GM19372 (cell line): ENCODE measurements at regions not wholly inside any gene's neighbourhood (a gene's known extent, or its start where the extent isn't known, plus 50 kb on each side); places are given as distances from the start of the nearest gene placed in this dataset.
A peak's percentile ranks its signal among the peaks of the same experiment; 100 is the strongest.
"Not testable (repeated sequence)": the region's sequence is repeated elsewhere in the genome, so short reads cannot be mapped to it uniquely, and the experiment has no call there.

Experiments used
- ATAC-seq: cut with Tn5 transposase; IDR thresholded peaks from one replicate; pipeline ENCODE4 v1.9.1; 2021; ENCODE audit warnings: mild to moderate bottlenecking, low read depth, moderate library complexity; ENCODE audit not compliant: unreplicated experiment

GRCh38 chr10:23918839-23919238 is 290.1 kb upstream of the KIAA1217 start:
- no peak for ATAC-seq

GRCh38 chr10:23927576-23928325 is 281.2 kb upstream of the KIAA1217 start:
- no peak for ATAC-seq

- not testable (repeated sequence) for ATAC-seq
These were observed 274.9 kb upstream of the KIAA1217 start for GRCh38 chr10:23934023-23934422.

GRCh38 chr10:23945845-23946244 is 263.1 kb upstream of the KIAA1217 start:
- ATAC-seq, result no peak

- no peak for ATAC-seq
These were observed 257.1 kb upstream of the KIAA1217 start for GRCh38 chr10:23951841-23952240.

- ATAC-seq, result no peak
These were observed 253.3 kb upstream of the KIAA1217 start for GRCh38 chr10:23955456-23956225.

GRCh38 chr10:23965123-23965522 is 243.8 kb upstream of the KIAA1217 start:
- no peak for ATAC-seq

GRCh38 chr10:23965880-23966279 is 243.1 kb upstream of the KIAA1217 start:
- ATAC-seq, result no peak

- ATAC-seq, result no peak
These were observed 242.4 kb upstream of the KIAA1217 start for GRCh38 chr10:23966504-23967051.

- no peak for ATAC-seq
These were observed 240.6 kb upstream of the KIAA1217 start for GRCh38 chr10:23968301-23968700.

- no peak for ATAC-seq
These were observed 234.1 kb upstream of the KIAA1217 start for GRCh38 chr10:23974746-23975272.

- no peak for ATAC-seq
These were observed 233.5 kb upstream of the KIAA1217 start for GRCh38 chr10:23975431-23975830.

- ATAC-seq, result no peak
These were observed 232.7 kb upstream of the KIAA1217 start for GRCh38 chr10:23976275-23976674.

- no peak for ATAC-seq
These were observed 230.6 kb upstream of the KIAA1217 start for GRCh38 chr10:23978317-23978716.

- ATAC-seq, result no peak
These were observed 228.8 kb upstream of the KIAA1217 start for GRCh38 chr10:23980094-23980493.

GRCh38 chr10:23981520-23982309 is 227.2 kb upstream of the KIAA1217 start:
- ATAC-seq, result no peak

GRCh38 chr10:23984405-23984804 is 224.5 kb upstream of the KIAA1217 start:
- ATAC-seq, result not testable (repeated sequence)

GRCh38 chr10:23988006-23988405 is 220.9 kb upstream of the KIAA1217 start:
- no peak for ATAC-seq

GRCh38 chr10:23994459-23995046 is 214.4 kb upstream of the KIAA1217 start:
- ATAC-seq, result peak; percentile 61

- no peak for ATAC-seq
These were observed 209.5 kb upstream of the KIAA1217 start for GRCh38 chr10:23999445-23999844.
